HepG2 (cell line): ENCODE measurements at regions not wholly inside any gene's neighbourhood (a gene's known extent, or its start where the extent isn't known, plus 50 kb on each side); places are given as distances from the start of the nearest gene placed in this dataset.

Experiments
- ATAC-seq: fragments of 200-7000 bp; cut with Tn5 transposase; 3 replicates; pipeline ENCODE4 v1.9.1; 2020; ENCODE audit warnings: mild to moderate bottlenecking, moderate library complexity
- BruUV-seq: library from RNA; stranded (reverse); fragments of 400-500 nt; replicated peaks from 2 replicates; lab custom pipeline; 2021; lab: Mats Ljungman, UMichigan
- CTCF ChIA-PET: fragments of 300-600 bp; formaldehyde crosslinking; extraction: SDS; loops from one replicate; lab custom pipeline; 2021; ENCODE audit warnings: low total read pairs, inconsistent platforms, low intra/inter-chr PET ratio; lab: Yijun Ruan, JAX
- POLR2A ChIA-PET: fragments of 350-600 bp; sonication (Branson Sonifier 250); formaldehyde crosslinking; loops from one replicate; lab custom pipeline; 2020; ENCODE audit warnings: antibody characterized with exemption, inconsistent platforms; lab: Yijun Ruan, JAX
- DNase-seq: peaks from one replicate; pipeline ENCODE4 v3.0.0-alpha.2; 2015; ENCODE audit warnings: low spot score
- FAIRE-seq: peaks from 3 replicates; lab custom pipeline; 2011; peaks lifted over from hg19 to GRCh38; lab: Jason Lieb, UNC
- H2AFZ ChIP-seq: one replicate; pipeline ENCODE4 v1.6.1; 2011; ENCODE audit warnings: low read length, inconsistent platforms
- H3K27ac ChIP-seq: fragments of 300-600 bp; 3 replicates; pipeline ENCODE4 v1.8.0; 2011; ENCODE audit warnings: mixed run types, mild to moderate bottlenecking, mixed read lengths, low read length, inconsistent platforms; ENCODE audit not compliant: insufficient read depth; ENCODE audit errors: extremely low read length
- H3K27me3 ChIP-seq, 2 experiments: fragments of 200-600 bp in 1 of 2; 2 replicates in 1 of 2; 3 replicates in 1 of 2; pipeline versions ENCODE4 v1.6.0 to v1.8.0; 2011; ENCODE audit warnings: low read length in 2 of 2, mild to moderate bottlenecking in 2 of 2, moderate library complexity in 2 of 2, inconsistent platforms in 1 of 2; ENCODE audit not compliant: insufficient read depth in 2 of 2, control insufficient read depth in 1 of 2
- H3K36me3 ChIP-seq, 2 experiments: fragments of 200-600 bp in 1 of 2; replicated peaks in 1 of 2; 2 replicates in 1 of 2; 3 replicates in 1 of 2; pipeline versions ENCODE4 v1.5.1 to v1.8.0; 2011; ENCODE audit warnings: low read length in 2 of 2, inconsistent platforms in 1 of 2; ENCODE audit not compliant: insufficient read depth in 2 of 2, control insufficient read depth in 1 of 2
- H3K4me1 ChIP-seq: 2 replicates; pipeline ENCODE4 v1.5.1; 2012; ENCODE audit warnings: low read length, inconsistent platforms; ENCODE audit not compliant: insufficient read depth
- H3K4me2 ChIP-seq: 2 replicates; pipeline ENCODE4 v1.6.0; 2011; ENCODE audit warnings: low read depth, low read length, inconsistent platforms
- H3K4me3 ChIP-seq, 3 experiments: fragments of 200-600 bp in 1 of 3; sonication (generic), shearing (Covaris generic) in 1 of 3; replicated peaks in 1 of 3; 2 replicates each; pipeline ENCODE4 v1.5.1; 2011 to 2016; ENCODE audit warnings: low read length in 3 of 3, inconsistent platforms in 2 of 3, low read depth in 2 of 3, mild to moderate bottlenecking in 2 of 3, control low read depth in 1 of 3, mixed read lengths in 1 of 3; ENCODE audit not compliant: insufficient read depth in 1 of 3
- H3K79me2 ChIP-seq: one replicate; pipeline ENCODE4 v1.6.1; 2011; ENCODE audit warnings: low read length, inconsistent platforms; ENCODE audit not compliant: insufficient read depth
- H3K9ac ChIP-seq: 2 replicates; pipeline ENCODE4 v1.6.0; 2011; ENCODE audit warnings: mild to moderate bottlenecking, low read depth, low read length, inconsistent platforms; ENCODE audit not compliant: insufficient read depth
- H3K9me3 ChIP-seq: 2 replicates; pipeline ENCODE4 v1.5.1; 2012; ENCODE audit warnings: mild to moderate bottlenecking, low read length
- H4K20me1 ChIP-seq: 2 replicates; pipeline ENCODE4 v1.6.0; 2011; ENCODE audit warnings: inconsistent platforms, mild to moderate bottlenecking, low read length, moderate library complexity; ENCODE audit not compliant: insufficient read depth
- HOXA9 ChIP-seq: sonication (generic); formaldehyde crosslinking; IDR thresholded peaks from 2 replicates; pipeline ENCODE4 v1.8.1; 2022; ENCODE audit warnings: missing genetic modification reagents, mild to moderate bottlenecking, moderate library complexity, borderline replicate concordance
- MTA3 ChIP-seq: sonication (generic); formaldehyde crosslinking; IDR thresholded peaks from 2 replicates; pipeline ENCODE4 v1.4.0; 2020; ENCODE audit warnings: missing genetic modification reagents
- RAD51 ChIP-seq: fragments of 450-650 bp; IDR thresholded peaks from 2 replicates; pipeline ENCODE4 v1.6.1; 2016; ENCODE audit warnings: borderline replicate concordance
- RFX5 ChIP-seq: IDR thresholded peaks from 2 replicates; pipeline ENCODE4 v1.6.1; 2011; ENCODE audit warnings: low read depth, low read length, improper control_type of control experiment
- STAT5B ChIP-seq: sonication (generic); formaldehyde crosslinking; IDR thresholded peaks from 2 replicates; pipeline ENCODE4 v1.4.0; 2020; ENCODE audit warnings: missing genetic modification reagents
- SYNCRIP ChIP-seq: fragments of 200-400 bp; formaldehyde crosslinking; IDR thresholded peaks from 2 replicates; pipeline ENCODE4 v1.6.1; 2018; ENCODE audit warnings: mild to moderate bottlenecking, low read depth, low read length; ENCODE audit not compliant: insufficient read depth
- ZNF451 ChIP-seq: sonication (generic); formaldehyde crosslinking; IDR thresholded peaks from 2 replicates; pipeline ENCODE4 v1.5.0; 2020; ENCODE audit warnings: mild to moderate bottlenecking, missing genetic modification reagents
- ZNF747 ChIP-seq: sonication (generic); formaldehyde crosslinking; IDR thresholded peaks from 2 replicates; pipeline ENCODE4 v1.8.1; 2023; ENCODE audit warnings: missing genetic modification reagents, mild to moderate bottlenecking, borderline replicate concordance
- WGBS: methylation state at CpG from one replicate; pipeline ENCODE4 v1.1.6; 2017; ENCODE audit warnings: low lambda C conversion rate; 5-methylcytosine and 5-hydroxymethylcytosine counted together
- in situ Hi-C: cut with HindIII; loops from 2 replicates; pipeline ENCODE4 v1.10.0; 2017; ENCODE audit warnings: low pct_unique_long_range_greater_than_20kb; ENCODE audit not compliant: extremely low pct_ligation_motif_present
- intact Hi-C: fragments of 100-400 bp; cut with micrococcal nuclease; formaldehyde crosslinking; loops from one replicate; pipeline ENCODE4 v1.10.0; 2022; ENCODE audit not compliant: unreplicated experiment

GRCh38 chr10:4067531-4067930 lies 282.5 kb upstream of the KLF6 start (continued):
- no peak for TF ChIP-seq MTA3 (CRISPR knock-in tag)
- TF ChIP-seq ZNF451 (CRISPR knock-in tag): no peak
- no peak for TF ChIP-seq SYNCRIP

- TF ChIP-seq RAD51 (no peak), RFX5 (no peak), STAT5B (CRISPR knock-in tag) (no peak), ZNF747 (CRISPR knock-in tag) (no peak), HOXA9 (CRISPR knock-in tag) (no peak)
These were observed 281.8 kb upstream of the KLF6 start for GRCh38 chr10:4066581-4067390.

More at GRCh38 chr10:4066581-4067390, 281.8 kb upstream of the KLF6 start:
- no peak overlapping the region for H3K27ac ChIP-seq
- H3K27me3 ChIP-seq: peaks cover 2 to 24% of the 10 kb centered on the region in 2 experiments; a peak in 2 of 5 replicates
- in situ Hi-C loops: no loop called here
- no TSS peak for BruUV-seq
- no peaks in the 10 kb centered on the region for H3K79me2 ChIP-seq
- intact Hi-C loops: no loop called here
- no peak for ATAC-seq
- no peak overlapping the region for H2AFZ ChIP-seq
- H3K9me3 ChIP-seq: no peaks in the 10 kb centered on the region
- 2% methylated on average over 4 of the region's 4 CpGs for WGBS
- H3K4me1 ChIP-seq: no peaks in the 10 kb centered on the region
- FAIRE-seq: no peak
- ChIA-PET CTCF (no interaction called here), POLR2A (no interaction called here)
- no peak overlapping the region for H3K4me2 ChIP-seq
- no peak overlapping the region for H3K9ac ChIP-seq
- H3K36me3 ChIP-seq: no peaks in the 10 kb centered on the region
- H3K4me3 ChIP-seq: no peak overlapping the region
- no peaks in the 10 kb centered on the region for H4K20me1 ChIP-seq
- no peak for DNase-seq
